SK-N-MC (cell line): ENCODE measurements at regions not wholly inside any gene's neighbourhood (a gene's known extent, or its start where the extent isn't known, plus 50 kb on each side); places are given as distances from the start of the nearest gene placed in this dataset.
"Not testable (repeated sequence)": the region's sequence is repeated elsewhere in the genome, so short reads cannot be mapped to it uniquely, and the experiment has no call there.

Source experiments
- DNase-seq: peaks from one replicate; pipeline ENCODE4 v3.0.0-alpha.2; 2011; ENCODE audit warnings: low read depth, low spot score
- H3K27ac ChIP-seq: fragments of 200-600 bp; sonication (generic); 2 replicates; pipeline ENCODE4 v1.5.1; 2016; ENCODE audit warnings: mixed run types
- H3K36me3 ChIP-seq: fragments of 200-600 bp; sonication (generic); 2 replicates; pipeline ENCODE4 v1.6.1; 2017; ENCODE audit warnings: antibody characterized with exemption, low read length, mixed read lengths; ENCODE audit not compliant: insufficient read depth
- H3K4me3 ChIP-seq: fragments of 200-600 bp; sonication (generic); 2 replicates; pipeline ENCODE4 v1.5.1; 2016
- H3K9ac ChIP-seq: fragments of 200-600 bp; sonication (generic); 2 replicates; pipeline ENCODE4 v1.8.0; 2017; ENCODE audit warnings: mixed run types, mixed read lengths; ENCODE audit not compliant: insufficient read length
- H3K9me3 ChIP-seq: fragments of 200-600 bp; sonication (generic); 2 replicates; pipeline ENCODE4 v1.6.1; 2017; ENCODE audit warnings: low read depth, mild to moderate bottlenecking, antibody characterized with exemption, low read length, moderate library complexity, mixed read lengths
- EZH2 ChIP-seq: fragments of 200-600 bp; sonication (generic); IDR thresholded peaks from one replicate; pipeline ENCODE4 v1.6.1; 2017; ENCODE audit warnings: antibody characterized with exemption
- FOXP2 ChIP-seq: optimal IDR thresholded peaks from 2 replicates; pipeline ENCODE3; 2011; ENCODE audit warnings: mild to moderate bottlenecking, moderate library complexity; ENCODE audit not compliant: insufficient read depth; ENCODE audit errors: extremely low read length, control extremely low read depth
- POLR2AphosphoS5 ChIP-seq: IDR thresholded peaks from 2 replicates; pipeline ENCODE4 v1.6.1; 2012; ENCODE audit warnings: mild to moderate bottlenecking, low read depth, low read length, borderline replicate concordance

- TF ChIP-seq EZH2: no peak
- H3K36me3 ChIP-seq: no peaks in the 10 kb centered on the region
- DNase-seq: no peak
- no peak overlapping the region for H3K9ac ChIP-seq
- no peak overlapping the region for H3K27ac ChIP-seq
- H3K4me3 ChIP-seq: no peak overlapping the region
- H3K9me3 ChIP-seq: no peaks in the 10 kb centered on the region
Measured at GRCh38 chr14:30410986-30411385, 148.0 kb upstream of the G2E3 start.

GRCh38 chr14:30413184-30413583 lies 145.8 kb upstream of the G2E3 start:
- H3K9ac ChIP-seq, H3K9me3 ChIP-seq, H3K36me3 ChIP-seq, DNase-seq, H3K4me3 ChIP-seq, H3K27ac ChIP-seq: not testable (repeated sequence)

- Histone ChIP-seq H3K36me3 (no peaks in the 10 kb centered on the region), H3K9ac (no peak overlapping the region), H3K27ac (no peak overlapping the region), H3K4me3 (no peak overlapping the region), H3K9me3 (no peaks in the 10 kb centered on the region)
- TF ChIP-seq POLR2AphosphoS5 (no peak), EZH2 (no peak), FOXP2 (no peak)
- no peak for DNase-seq
Measured at GRCh38 chr14:30417121-30417520, 141.8 kb upstream of the G2E3 start.

- Histone ChIP-seq H3K4me3 (no peak overlapping the region), H3K9ac (no peak overlapping the region), H3K27ac (no peak overlapping the region), H3K9me3 (no peaks in the 10 kb centered on the region), H3K36me3 (no peaks in the 10 kb centered on the region)
- DNase-seq: no peak
- TF ChIP-seq FOXP2: no peak
- TF ChIP-seq EZH2: no peak
- TF ChIP-seq POLR2AphosphoS5: no peak
Measured at GRCh38 chr14:30417999-30418398, 141.0 kb upstream of the G2E3 start.

- Histone ChIP-seq H3K9me3 (no peaks in the 10 kb centered on the region), H3K36me3 (no peaks in the 10 kb centered on the region), H3K4me3 (no peak overlapping the region), H3K9ac (no peak overlapping the region), H3K27ac (no peak overlapping the region)
- no peak for DNase-seq
- TF ChIP-seq FOXP2: no peak
- TF ChIP-seq EZH2: no peak
- TF ChIP-seq POLR2AphosphoS5: no peak
Measured at GRCh38 chr14:30419037-30419436, 139.9 kb upstream of the G2E3 start.

GRCh38 chr14:30420515-30420914 lies 138.4 kb upstream of the G2E3 start:
- Histone ChIP-seq H3K4me3 (no peak overlapping the region), H3K9me3 (no peaks in the 10 kb centered on the region), H3K36me3 (no peaks in the 10 kb centered on the region), H3K9ac (no peak overlapping the region), H3K27ac (no peak overlapping the region)
- TF ChIP-seq EZH2 (no peak), POLR2AphosphoS5 (no peak), FOXP2 (no peak)
- no peak for DNase-seq

GRCh38 chr14:30426463-30426862 lies 132.5 kb upstream of the G2E3 start:
- H3K9ac ChIP-seq: no peak overlapping the region
- no peaks in the 10 kb centered on the region for H3K36me3 ChIP-seq
- DNase-seq: no peak
- no peak overlapping the region for H3K4me3 ChIP-seq
- H3K9me3 ChIP-seq: no peaks in the 10 kb centered on the region
- H3K27ac ChIP-seq: no peak overlapping the region
- TF ChIP-seq FOXP2: no peak
- no peak for TF ChIP-seq POLR2AphosphoS5
- no peak for TF ChIP-seq EZH2

- TF ChIP-seq EZH2: no peak
- no peak for TF ChIP-seq FOXP2
- no peak for TF ChIP-seq POLR2AphosphoS5
- no peaks in the 10 kb centered on the region for H3K36me3 ChIP-seq
- H3K9me3 ChIP-seq: no peaks in the 10 kb centered on the region
- DNase-seq: no peak
- no peak overlapping the region for H3K4me3 ChIP-seq
- no peak overlapping the region for H3K9ac ChIP-seq
- no peak overlapping the region for H3K27ac ChIP-seq
Measured at GRCh38 chr14:30427401-30427800, 131.6 kb upstream of the G2E3 start.

- Histone ChIP-seq H3K9ac (no peak overlapping the region), H3K27ac (no peak overlapping the region), H3K9me3 (no peaks in the 10 kb centered on the region), H3K4me3 (no peak overlapping the region), H3K36me3 (no peaks in the 10 kb centered on the region)
- TF ChIP-seq POLR2AphosphoS5 (no peak), EZH2 (no peak), FOXP2 (no peak)
- no peak for DNase-seq
Measured at GRCh38 chr14:30427846-30428245, 131.1 kb upstream of the G2E3 start.

GRCh38 chr14:30431552-30431951 lies 127.4 kb upstream of the G2E3 start:
- Histone ChIP-seq H3K27ac (no peak overlapping the region), H3K9me3 (no peaks in the 10 kb centered on the region), H3K36me3 (no peaks in the 10 kb centered on the region), H3K4me3 (no peak overlapping the region), H3K9ac (no peak overlapping the region)
- no peak for DNase-seq
- no peak for TF ChIP-seq POLR2AphosphoS5
- TF ChIP-seq EZH2: no peak
- TF ChIP-seq FOXP2: no peak
